ENCODE measurements at regions not wholly inside any gene's neighbourhood (a gene's known extent, or its start where the extent isn't known, plus 50 kb on each side); places are given as distances from the start of the nearest gene placed in this dataset.

GRCh38 chr4:129926936-129927335, 831.0 kb downstream of the C4orf33 start (continued):
- TF ChIP-seq RELB (IDR thresholded peaks at IDR 0.05; ENCODE audit: low read depth) (no peak), CREB1 (IDR thresholded peaks at IDR 0.05; ENCODE audit: low read depth) (no peak)

DNA sequence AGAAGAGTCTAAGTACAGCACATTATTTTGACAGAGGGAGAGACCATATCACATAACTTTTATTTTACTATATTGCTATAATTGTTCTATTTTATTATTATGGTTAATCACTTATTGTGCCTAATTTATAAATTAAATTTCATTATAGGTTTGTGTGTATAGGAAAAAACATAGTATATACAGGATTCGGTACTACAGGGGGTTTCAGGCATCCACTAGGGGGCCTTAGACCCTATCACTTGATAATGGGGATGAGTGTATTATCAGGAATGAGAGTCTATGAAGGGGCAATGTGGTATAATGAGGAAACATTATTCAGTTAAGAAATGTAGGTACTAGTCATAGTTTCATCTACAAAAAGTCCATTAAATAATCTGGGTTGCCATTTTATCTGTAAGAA, 833.1 kb downstream of the C4orf33 start:
- ChIA-PET POLR2A (no interaction called here), CTCF (interaction anchor here (1.0 to 1.6 kb wide), 2 partner anchors 259 to 296 kb away, joined by 3 read pairs; no protein-coding TSS in a partner anchor)
- intact Hi-C loops (cut with micrococcal nuclease; ENCODE audit: unreplicated experiment), result no loop called here

More for the DNA sequence above, 833.1 kb downstream of the C4orf33 start:
- in situ Hi-C loops (cut with MboI), result loop anchor here (10.0 kb wide), 1 partner anchor 376 kb away; no protein-coding TSS in a partner anchor
- no peaks in the 10 kb centered on the region for H4K20me1 ChIP-seq (ENCODE audit: control insufficient read depth, insufficient read depth)
- no peaks in the 10 kb centered on the region for H3K4me1 ChIP-seq (ENCODE audit: control insufficient read depth, insufficient read depth, low read length)
- H2AFZ ChIP-seq (ENCODE audit: control insufficient read depth, low read depth, low read length), result no peak overlapping the region
- 3% methylated on average over 1 of the region's 1 CpG for WGBS (ENCODE audit: insufficient coverage, insufficient replicate concordance, low lambda C conversion rate, missing lambda C conversion rate)
- no peaks in the 10 kb centered on the region for H3K27me3 ChIP-seq (replicated peaks in 1 of 2; ENCODE audit: control insufficient read depth in 2 of 2, insufficient read depth in 2 of 2, low read length in 1 of 2)
- no peaks in the 10 kb centered on the region for H3K79me2 ChIP-seq (ENCODE audit: control insufficient read depth, insufficient read depth, low read length)
- peak; percentile 32; the same call in 1 of the 2 replicates for TF ChIP-seq SMC3 (IDR thresholded peaks at IDR 0.05; ENCODE audit: borderline replicate concordance, low read length)
- no peak for TF ChIP-seq TCF3 (IDR thresholded peaks at IDR 0.05; ENCODE audit: borderline replicate concordance, insufficient read depth, low read depth, low read length)
- TF ChIP-seq, protein P1, sequence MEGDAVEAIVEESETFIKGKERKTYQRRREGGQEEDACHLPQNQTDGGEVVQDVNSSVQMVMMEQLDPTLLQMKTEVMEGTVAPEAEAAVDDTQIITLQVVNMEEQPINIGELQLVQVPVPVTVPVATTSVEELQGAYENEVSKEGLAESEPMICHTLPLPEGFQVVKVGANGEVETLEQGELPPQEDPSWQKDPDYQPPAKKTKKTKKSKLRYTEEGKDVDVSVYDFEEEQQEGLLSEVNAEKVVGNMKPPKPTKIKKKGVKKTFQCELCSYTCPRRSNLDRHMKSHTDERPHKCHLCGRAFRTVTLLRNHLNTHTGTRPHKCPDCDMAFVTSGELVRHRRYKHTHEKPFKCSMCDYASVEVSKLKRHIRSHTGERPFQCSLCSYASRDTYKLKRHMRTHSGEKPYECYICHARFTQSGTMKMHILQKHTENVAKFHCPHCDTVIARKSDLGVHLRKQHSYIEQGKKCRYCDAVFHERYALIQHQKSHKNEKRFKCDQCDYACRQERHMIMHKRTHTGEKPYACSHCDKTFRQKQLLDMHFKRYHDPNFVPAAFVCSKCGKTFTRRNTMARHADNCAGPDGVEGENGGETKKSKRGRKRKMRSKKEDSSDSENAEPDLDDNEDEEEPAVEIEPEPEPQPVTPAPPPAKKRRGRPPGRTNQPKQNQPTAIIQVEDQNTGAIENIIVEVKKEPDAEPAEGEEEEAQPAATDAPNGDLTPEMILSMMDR (IDR thresholded peaks at IDR 0.05 in 2 of 3, conservative IDR thresholded peaks at IDR 0.05 in 1 of 3; ENCODE audit: control insufficient read depth in 2 of 3, extremely low read depth in 1 of 3, insufficient read depth in 1 of 3, low read depth in 3 of 3, low read length in 3 of 3), result peak; percentile 34 to 42 (median 39); a peak in 3 of 6 replicates
- TF ChIP-seq RAD21 (IDR thresholded peaks at IDR 0.05; ENCODE audit: insufficient read depth, low read depth, low read length), result peak; percentile 32; the same call in 1 of the 2 replicates
- no peak for TF ChIP-seq MAX (IDR thresholded peaks at IDR 0.05; ENCODE audit: low read depth, low read length)
- no TSS peak for BruUV-seq (replicated peaks)
- FAIRE-seq (no peak), ATAC-seq (peak; percentile 82), DNase-seq (ENCODE audit: low read depth, low spot score) (no peak)
- H3K9me3 ChIP-seq (replicated peaks; ENCODE audit: control insufficient read depth, insufficient read depth, low read length), result no peaks in the 10 kb centered on the region
- H3K27ac ChIP-seq (ENCODE audit: control insufficient read depth, insufficient read depth), result no peak overlapping the region
- no peak overlapping the region for H3K9ac ChIP-seq (ENCODE audit: control insufficient read depth, insufficient read depth, low read length)
- H3K4me3 ChIP-seq, result no peak overlapping the region
- no peak overlapping the region for H3K4me2 ChIP-seq (ENCODE audit: control insufficient read depth, insufficient read depth)
- ChIA-PET SMC1A (ENCODE audit: uncharacterized antibody, unreplicated experiment) (interaction anchor here (1.0 kb wide), 1 partner anchor 13 kb away, joined by 3 read pairs; no protein-coding TSS in a partner anchor), RAD21 (ENCODE audit: unreplicated experiment) (no interaction called here)
- no peaks in the 10 kb centered on the region for H3K36me3 ChIP-seq (ENCODE audit: control insufficient read depth in 2 of 2, insufficient read depth in 2 of 2, low read length in 1 of 2)

All from GM12878 (cell line).